Astrocyte of the cerebellum (primary cell): ENCODE measurements at regions not wholly inside any gene's neighbourhood (a gene's known extent, or its start where the extent isn't known, plus 50 kb on each side); places are given as distances from the start of the nearest gene placed in this dataset.

Source experiments
- DNase-seq: peaks from one replicate; pipeline ENCODE4 v3.0.0-alpha.2; 2011; ENCODE audit warnings: low read depth
- H3K4me3 ChIP-seq: 2 replicates; pipeline ENCODE4 v1.5.1; 2011; ENCODE audit warnings: mild to moderate bottlenecking, low read depth, low read length, moderate library complexity
- CTCF ChIP-seq: IDR thresholded peaks from 2 replicates; pipeline ENCODE4 v1.5.1; 2012; ENCODE audit warnings: low read length, low read depth, moderate library complexity, mild to moderate bottlenecking; ENCODE audit errors: missing control alignments
- in situ Hi-C: cut with HindIII; loops from 2 replicates; pipeline ENCODE4 v1.10.0; 2017; ENCODE audit warnings: low sequenced_read_pairs

GRCh38 chr2:144751142-144751905 is 231.4 kb upstream of the ZEB2 start:
- in situ Hi-C loops, result no loop called here

GRCh38 chr2:144749188-144749587 is 229.3 kb upstream of the ZEB2 start:
- TF ChIP-seq CTCF, result no peak
- in situ Hi-C loops, result no loop called here
- no peak for DNase-seq
- no peak overlapping the region for H3K4me3 ChIP-seq

More at GRCh38 chr2:144751142-144751905, 231.4 kb upstream of the ZEB2 start:
- DNase-seq, result no peak
- TF ChIP-seq CTCF, result no peak
- H3K4me3 ChIP-seq, result no peak overlapping the region

DNA sequence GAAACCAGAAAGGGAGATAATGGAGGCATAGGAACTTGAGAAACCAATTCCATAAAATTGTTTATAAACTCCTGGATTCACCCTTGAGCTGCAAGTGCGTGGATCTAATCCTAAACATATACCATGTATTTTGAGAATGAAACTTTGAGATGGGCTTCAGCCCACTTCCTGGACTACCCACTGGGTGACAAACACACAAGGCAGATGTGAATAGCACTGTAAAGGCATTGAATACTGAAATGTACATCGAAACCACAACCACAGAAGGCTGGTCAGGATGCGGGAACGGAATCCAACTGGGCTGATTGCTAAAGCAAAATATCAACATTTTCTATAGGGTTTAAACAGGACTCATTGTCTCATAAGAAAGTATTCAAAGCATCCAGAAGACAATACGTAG is 228.5 kb upstream of the ZEB2 start:
- H3K4me3 ChIP-seq, result no peak overlapping the region
- no peak for DNase-seq
- in situ Hi-C loops, result no loop called here
- no peak for TF ChIP-seq CTCF

DNA sequence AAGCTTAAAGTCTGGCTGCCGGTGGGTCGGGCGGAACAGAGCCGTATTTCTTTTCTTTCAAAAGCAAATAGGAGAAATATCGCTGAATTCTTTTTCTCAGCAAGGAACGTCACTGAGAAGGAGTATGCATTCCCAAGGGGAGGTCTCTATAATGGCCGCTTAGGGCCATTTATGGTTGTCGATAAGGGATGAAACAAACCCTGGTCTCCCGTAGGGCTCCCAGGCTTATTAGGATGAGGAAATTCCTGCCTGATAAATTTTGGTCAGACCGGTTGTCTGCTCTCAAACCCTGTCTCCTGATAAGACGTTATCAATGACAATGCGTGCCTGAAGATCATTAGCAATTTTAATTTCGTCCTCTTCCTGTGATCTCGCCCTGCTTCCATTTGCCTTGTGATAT is 227.7 kb upstream of the ZEB2 start:
- H3K4me3 ChIP-seq, result no peak overlapping the region
- in situ Hi-C loops, result no loop called here
- DNase-seq, result no peak
- no peak for TF ChIP-seq CTCF

DNA sequence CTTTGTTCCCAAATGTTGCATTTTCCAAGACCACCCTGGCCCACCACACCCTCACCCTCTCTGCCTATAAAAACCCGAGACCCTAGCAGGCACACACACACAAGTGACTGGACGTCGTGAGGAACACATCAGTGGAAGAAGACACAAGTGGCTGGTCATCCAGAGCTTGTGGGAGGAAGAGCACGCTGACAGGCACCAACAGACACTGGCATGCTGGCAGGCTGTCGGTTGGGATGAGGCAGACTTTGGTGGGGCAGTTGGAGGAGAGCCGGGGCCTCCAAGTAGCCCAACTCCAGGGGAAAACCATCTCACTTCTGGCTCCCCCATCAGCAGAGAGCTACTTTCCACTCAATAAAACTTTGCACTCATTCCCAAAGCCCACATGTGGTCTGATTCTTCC is 225.5 kb upstream of the ZEB2 start:
- in situ Hi-C loops, result no loop called here
- no peak for TF ChIP-seq CTCF
- DNase-seq, result no peak
- H3K4me3 ChIP-seq, result no peak overlapping the region

DNA sequence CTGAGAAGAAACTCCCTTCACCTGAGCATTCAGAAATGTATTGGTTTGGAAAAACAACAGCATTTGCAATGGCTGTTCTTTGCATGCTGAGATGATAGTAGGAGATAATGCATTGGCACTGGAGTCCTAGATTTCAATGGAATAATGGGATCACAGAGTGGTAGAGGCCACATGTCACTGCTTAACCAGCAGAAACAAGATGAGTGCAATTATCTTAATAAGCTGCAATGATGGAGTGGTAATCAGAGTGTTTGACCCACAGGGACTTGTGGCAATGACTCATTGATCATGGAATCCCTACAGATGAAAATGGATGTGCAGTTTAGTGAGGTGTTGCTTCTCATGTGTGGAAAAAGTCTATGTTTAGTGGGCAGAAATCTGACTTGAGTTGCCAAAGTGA is 218.8 kb upstream of the ZEB2 start:
- in situ Hi-C loops, result no loop called here

More for the DNA sequence above, 218.8 kb upstream of the ZEB2 start:
- no peak overlapping the region for H3K4me3 ChIP-seq
- no peak for TF ChIP-seq CTCF
- DNase-seq, result no peak
